Islet precursor cell (in vitro differentiated cells): ENCODE measurements at regions not wholly inside any gene's neighbourhood (a gene's known extent, or its start where the extent isn't known, plus 50 kb on each side); places are given as distances from the start of the nearest gene placed in this dataset.
A peak's percentile ranks its signal among the peaks of the same experiment; 100 is the strongest.
"Not testable (repeated sequence)": the region's sequence is repeated elsewhere in the genome, so short reads cannot be mapped to it uniquely, and the experiment has no call there.

ENCODE experiments used
- DNase-seq: peaks from one replicate; pipeline ENCODE4 v3.0.0-alpha.2; 2018

- DNase-seq = peak; percentile 56
These were observed 168.4 kb downstream of the CWH43 start for GRCh38 chr4:49154308-49155103.

GRCh38 chr4:49155270-49155669 lies 169.2 kb downstream of the CWH43 start:
- DNase-seq = not testable (repeated sequence)

GRCh38 chr4:49156309-49156708 lies 170.2 kb downstream of the CWH43 start:
- not testable (repeated sequence) for DNase-seq

- DNase-seq = not testable (repeated sequence)
These were observed 171.6 kb downstream of the CWH43 start for GRCh38 chr4:49157630-49158029.

- not testable (repeated sequence) for DNase-seq
These were observed 175.1 kb downstream of the CWH43 start for GRCh38 chr4:49161111-49161541.

GRCh38 chr4:49164916-49165315 lies 178.8 kb downstream of the CWH43 start:
- not testable (repeated sequence) for DNase-seq

- not testable (repeated sequence) for DNase-seq
These were observed 191.8 kb downstream of the CWH43 start for GRCh38 chr4:49177847-49178246.

- not testable (repeated sequence) for DNase-seq
These were observed 195.0 kb downstream of the CWH43 start for GRCh38 chr4:49181088-49181487.

GRCh38 chr4:49211396-49212194 lies 225.5 kb downstream of the CWH43 start:
- DNase-seq = not testable (repeated sequence)

GRCh38 chr4:49213250-49213649 lies 227.2 kb downstream of the CWH43 start:
- not testable (repeated sequence) for DNase-seq

- DNase-seq = not testable (repeated sequence)
These were observed 227.7 kb downstream of the CWH43 start for GRCh38 chr4:49213750-49214149.

GRCh38 chr4:49214453-49215081 lies 228.5 kb downstream of the CWH43 start:
- not testable (repeated sequence) for DNase-seq

- DNase-seq = not testable (repeated sequence)
These were observed 229.0 kb downstream of the CWH43 start for GRCh38 chr4:49215082-49215479.

- not testable (repeated sequence) for DNase-seq
These were observed 230.5 kb downstream of the CWH43 start for GRCh38 chr4:49216606-49217005.

GRCh38 chr4:49217492-49217891 lies 231.4 kb downstream of the CWH43 start:
- no peak for DNase-seq

- DNase-seq = not testable (repeated sequence)
These were observed 232.0 kb downstream of the CWH43 start for GRCh38 chr4:49218094-49218493.

GRCh38 chr4:49218931-49219330 lies 232.9 kb downstream of the CWH43 start:
- DNase-seq = not testable (repeated sequence)

GRCh38 chr4:49219489-49220225 lies 233.6 kb downstream of the CWH43 start:
- not testable (repeated sequence) for DNase-seq

GRCh38 chr4:49221209-49221608 lies 235.1 kb downstream of the CWH43 start:
- no peak for DNase-seq

GRCh38 chr4:49222810-49223209 lies 236.7 kb downstream of the CWH43 start:
- DNase-seq = not testable (repeated sequence)

GRCh38 chr4:49226216-49226866 lies 240.3 kb downstream of the CWH43 start:
- DNase-seq = not testable (repeated sequence)

GRCh38 chr4:49227941-49228340 lies 241.9 kb downstream of the CWH43 start:
- DNase-seq = not testable (repeated sequence)
